LNCAP (cell line): ENCODE measurements at regions not wholly inside any gene's neighbourhood (a gene's known extent, or its start where the extent isn't known, plus 50 kb on each side); places are given as distances from the start of the nearest gene placed in this dataset.

Source experiments
- TF ChIP-seq, protein P1 (sequence below): fragments of 450-650 bp; IDR thresholded peaks from 2 replicates; pipeline ENCODE4 v1.5.1; 2017; ENCODE audit warnings: mild to moderate bottlenecking

DNA sequence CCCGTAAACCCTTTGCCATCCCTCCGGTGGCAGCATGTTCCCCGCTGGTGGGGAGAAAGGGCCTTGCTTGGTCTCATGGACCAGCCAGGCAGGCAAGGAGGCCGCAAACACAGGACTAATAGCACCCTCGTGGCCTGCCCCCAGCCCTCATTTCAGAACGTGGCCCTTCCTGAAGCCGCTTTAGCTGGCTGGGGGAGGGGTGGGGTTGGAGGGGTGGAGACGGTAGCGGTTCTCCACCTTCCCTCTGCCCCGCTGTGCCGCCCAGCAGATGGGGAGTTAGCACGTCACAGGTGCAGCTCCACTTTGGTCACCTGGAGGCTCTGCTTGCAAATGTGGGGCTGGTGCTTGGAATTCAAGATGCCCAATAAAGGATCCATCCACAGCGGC lies 59.3 kb upstream of the URI1 start:
- TF ChIP-seq, protein P1, sequence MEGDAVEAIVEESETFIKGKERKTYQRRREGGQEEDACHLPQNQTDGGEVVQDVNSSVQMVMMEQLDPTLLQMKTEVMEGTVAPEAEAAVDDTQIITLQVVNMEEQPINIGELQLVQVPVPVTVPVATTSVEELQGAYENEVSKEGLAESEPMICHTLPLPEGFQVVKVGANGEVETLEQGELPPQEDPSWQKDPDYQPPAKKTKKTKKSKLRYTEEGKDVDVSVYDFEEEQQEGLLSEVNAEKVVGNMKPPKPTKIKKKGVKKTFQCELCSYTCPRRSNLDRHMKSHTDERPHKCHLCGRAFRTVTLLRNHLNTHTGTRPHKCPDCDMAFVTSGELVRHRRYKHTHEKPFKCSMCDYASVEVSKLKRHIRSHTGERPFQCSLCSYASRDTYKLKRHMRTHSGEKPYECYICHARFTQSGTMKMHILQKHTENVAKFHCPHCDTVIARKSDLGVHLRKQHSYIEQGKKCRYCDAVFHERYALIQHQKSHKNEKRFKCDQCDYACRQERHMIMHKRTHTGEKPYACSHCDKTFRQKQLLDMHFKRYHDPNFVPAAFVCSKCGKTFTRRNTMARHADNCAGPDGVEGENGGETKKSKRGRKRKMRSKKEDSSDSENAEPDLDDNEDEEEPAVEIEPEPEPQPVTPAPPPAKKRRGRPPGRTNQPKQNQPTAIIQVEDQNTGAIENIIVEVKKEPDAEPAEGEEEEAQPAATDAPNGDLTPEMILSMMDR, result no peak

DNA sequence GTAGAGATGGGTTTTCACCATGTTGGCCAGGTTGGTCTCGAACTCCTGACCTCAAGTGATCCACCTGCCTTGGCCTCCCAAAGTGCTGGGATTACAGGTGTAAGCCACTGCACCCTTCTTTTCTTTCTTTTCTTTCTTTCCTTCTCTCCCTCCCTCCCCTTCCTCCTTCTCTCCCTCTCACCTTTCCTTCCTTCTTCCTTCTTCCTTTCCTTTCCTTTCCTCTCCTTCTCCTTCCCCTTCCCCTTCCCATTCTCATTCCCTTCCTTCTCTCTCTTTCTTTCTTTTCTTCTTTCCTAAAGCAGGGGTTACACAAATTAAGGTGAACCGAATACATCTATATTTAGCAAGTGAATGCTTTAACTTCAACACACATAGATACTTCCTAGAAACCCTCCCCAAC lies 58.0 kb upstream of the URI1 start:
- TF ChIP-seq, protein P1, result no peak

DNA sequence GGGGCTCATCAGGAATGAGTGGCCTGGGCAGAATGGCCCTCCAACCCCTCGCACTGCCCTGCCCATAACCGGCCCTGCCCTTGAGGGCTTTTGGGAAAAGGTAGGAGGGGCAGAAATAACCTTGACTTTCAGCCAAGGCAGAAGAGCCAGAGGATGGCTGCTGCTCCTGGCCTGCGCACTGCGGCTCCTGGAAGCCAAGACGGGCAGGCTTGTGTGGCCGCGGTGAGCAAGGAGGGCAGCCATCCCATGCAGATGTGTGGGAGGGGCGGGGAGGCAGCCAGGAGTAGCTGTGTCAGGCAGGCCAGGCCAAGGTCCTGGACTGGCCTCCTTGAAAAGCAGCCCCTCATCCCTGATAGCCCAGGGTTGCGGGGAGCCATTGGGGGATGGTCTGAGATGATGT lies 57.6 kb upstream of the URI1 start:
- TF ChIP-seq, protein P1, result no peak

DNA sequence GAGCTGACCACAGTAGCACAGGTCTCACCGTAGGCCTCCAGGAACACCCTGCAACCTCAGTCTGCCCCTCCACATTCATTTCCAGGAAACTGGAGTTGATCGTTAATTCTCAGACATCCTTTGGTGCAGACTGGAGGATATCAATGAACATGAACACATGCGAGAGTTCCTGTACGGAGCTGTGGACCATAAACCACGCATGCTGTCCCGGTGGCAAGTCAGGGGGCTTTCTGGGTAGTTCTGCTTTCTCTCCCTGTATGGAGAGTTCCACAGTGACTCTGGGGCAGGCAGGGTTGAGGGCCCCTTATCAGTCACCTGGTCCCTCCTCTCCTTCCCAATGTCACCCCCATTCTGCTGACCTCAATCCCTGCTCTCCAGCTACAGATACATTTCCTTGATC lies 55.5 kb upstream of the URI1 start:
- TF ChIP-seq, protein P1, result no peak

DNA sequence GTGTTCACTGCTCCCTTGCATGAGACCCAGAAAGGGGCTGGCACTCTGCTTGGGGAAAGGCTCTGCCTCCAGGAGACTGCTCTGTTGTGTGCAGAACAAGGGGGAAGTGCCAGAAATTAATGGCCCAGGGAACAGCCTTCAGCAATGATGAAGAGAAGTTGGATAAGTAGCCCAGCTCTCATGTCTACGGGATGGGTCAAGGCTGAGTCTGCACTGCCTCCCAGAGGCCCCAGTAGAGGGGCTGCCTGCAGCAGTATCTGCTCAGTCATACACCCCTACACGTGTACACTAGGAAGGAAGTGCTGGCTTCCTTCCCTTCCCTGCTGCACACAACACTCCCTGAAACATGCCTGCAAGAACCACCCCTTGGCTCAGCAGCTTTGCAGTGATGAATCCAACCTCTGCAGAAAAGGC lies 54.6 kb upstream of the URI1 start:
- TF ChIP-seq, protein P1, result no peak

DNA sequence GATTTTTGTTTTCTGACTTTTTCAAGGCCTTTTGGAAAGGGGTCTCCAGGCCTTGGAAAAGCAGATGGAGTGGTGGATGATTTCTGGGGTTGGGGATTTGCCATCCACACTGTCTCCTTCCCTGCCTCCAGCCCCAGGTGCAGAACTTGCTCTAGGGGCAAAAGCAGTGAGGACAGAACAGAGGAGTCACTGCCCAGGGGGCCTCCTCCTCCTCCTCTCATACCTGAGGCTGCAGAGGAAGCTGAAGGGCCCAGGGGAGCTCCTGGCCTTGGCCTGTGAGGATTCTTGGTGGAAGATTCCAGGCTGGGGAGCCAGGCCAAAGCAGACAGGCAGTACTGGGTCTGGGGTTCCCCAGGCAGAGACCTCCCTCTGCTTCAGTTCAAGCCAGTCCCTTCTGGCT lies 52.3 kb upstream of the URI1 start:
- TF ChIP-seq, protein P1, result no peak

DNA sequence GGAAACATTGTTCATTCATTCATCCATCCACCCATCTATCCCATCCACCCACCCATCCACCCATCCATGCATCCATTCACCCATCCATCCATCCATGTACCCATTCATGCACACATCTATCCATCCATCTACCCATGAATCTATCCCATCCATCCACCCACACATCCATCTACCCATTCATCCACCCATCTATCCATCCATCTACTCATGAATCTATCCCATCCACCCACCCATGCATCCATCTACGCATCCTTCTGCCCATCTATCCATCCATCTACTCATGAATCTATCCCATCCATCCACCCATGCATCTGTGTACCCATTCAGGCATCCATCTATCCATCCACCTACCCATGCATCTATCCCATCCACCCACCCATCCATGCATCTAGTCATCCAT lies 51.6 kb upstream of the URI1 start:
- TF ChIP-seq, protein P1, result no peak
